Stomach (tissue), 8 donors: ENCODE measurements at regions not wholly inside any gene's neighbourhood (a gene's known extent, or its start where the extent isn't known, plus 50 kb on each side); places are given as distances from the start of the nearest gene placed in this dataset.
"Not testable (repeated sequence)": the region's sequence is repeated elsewhere in the genome, so short reads cannot be mapped to it uniquely, and the experiment has no call there.

Experiments used
- DNase-seq, 2 donors: peaks; one replicate each; pipeline versions ENCODE4 v3.0.0 to v3.0.0-alpha.2; 2013 to 2019
- H3K27ac ChIP-seq, 5 donors: fragments of 200-600 bp in 4 of 5; sonication (generic) in 4 of 5; one replicate each; pipeline ENCODE4 v1.5.1; 2013 to 2019; ENCODE audit warnings: mild to moderate bottlenecking in 1 of 5, moderate library complexity in 1 of 5
- H3K27me3 ChIP-seq, 3 donors: fragments of 200-600 bp; sonication (generic); one replicate each; pipeline ENCODE4 v1.5.1; 2017 to 2019; ENCODE audit warnings: mixed run types in 1 of 3
- H3K36me3 ChIP-seq, 4 donors: fragments of 200-600 bp; sonication (generic); 1 replicate in 3 of 4; 2 replicates in 1 of 4; pipeline ENCODE4 v1.5.1; 2016 to 2019
- H3K4me1 ChIP-seq, 4 donors: fragments of 200-600 bp; sonication (generic); one replicate each; pipeline ENCODE4 v1.5.1; 2016 to 2019
- H3K4me3 ChIP-seq, 4 donors: fragments of 200-600 bp; sonication (generic) in 3 of 4; one replicate each; pipeline ENCODE4 v1.5.1; 2016 to 2019; ENCODE audit warnings: mild to moderate bottlenecking in 1 of 4
- H3K9me3 ChIP-seq, 4 donors: fragments of 200-600 bp; sonication (generic); one replicate each; pipeline ENCODE4 v1.5.1; 2016 to 2019
- CTCF ChIP-seq, 7 experiments: fragments of 450-650 bp in 4 of 7; fragments of 200-600 bp in 3 of 7; sonication (generic) in 3 of 7; IDR thresholded peaks; one replicate each; pipeline ENCODE4 v1.5.1; 2016 to 2019; ENCODE audit warnings: antibody characterized with exemption in 7 of 7, control low read depth in 2 of 7, mild to moderate bottlenecking in 1 of 7
- EP300 ChIP-seq: sonication (generic); formaldehyde crosslinking; IDR thresholded peaks from one replicate; pipeline ENCODE4 v1.6.1; 2017; ENCODE audit warnings: antibody characterized with exemption
- POLR2A ChIP-seq, 4 donors: fragments of 450-650 bp; IDR thresholded peaks; one replicate each; pipeline ENCODE4 v1.6.1; 2016; ENCODE audit warnings: antibody characterized with exemption in 4 of 4, control low read depth in 2 of 4, mild to moderate bottlenecking in 1 of 4, moderate library complexity in 1 of 4
- POLR2AphosphoS5 ChIP-seq, 3 donors: sonication (generic); formaldehyde crosslinking; IDR thresholded peaks; one replicate each; pipeline ENCODE4 v1.6.1; 2016; ENCODE audit warnings: antibody characterized with exemption in 3 of 3
- WGBS, 5 donors: extraction: QIAGEN DNeasy Blood & Tissue Kit in 3 of 5; methylation state at CpG; one replicate each; pipeline versions ENCODE4 v1.1.5 to v1.1.7; 2013 to 2018; 5-methylcytosine and 5-hydroxymethylcytosine counted together
- intact Hi-C: fragments of 100-400 bp; cut with DNase I; formaldehyde crosslinking; loops from one replicate; pipeline ENCODE4 v1.15.1; 2023; ENCODE audit warnings: low total_unique reads
- donor health status: healthy with polysubstance abuse.
- donor health status: Bipolar disorder and iron deficiency.
- donor health status: healthy.

GRCh38 chr16:29227751-29228663 lies 178.5 kb downstream of the NPIPB11 start:
- H3K27me3 ChIP-seq, H3K4me3 ChIP-seq, intact Hi-C loops, H3K9me3 ChIP-seq, H3K36me3 ChIP-seq, H3K27ac ChIP-seq: not testable (repeated sequence)
- DNase-seq = peak; percentile 70 to 85
- TF ChIP-seq CTCF (IDR thresholded peaks at IDR 0.05) = peak in 4 of 7 experiments; percentile 21 to 66 (median 36)
- 35 to 64% (median 42%) methylated on average over 5 to 19 of the region's 20 CpGs for WGBS, 5 donors
- H3K4me1 ChIP-seq = peaks cover 0 to 18% (median 11%) of the 10 kb centered on the region in 4 donors

GRCh38 chr16:29226782-29227181 lies 179.7 kb downstream of the NPIPB11 start:
- no peak for DNase-seq
- H3K27me3 ChIP-seq = no peaks in the 10 kb centered on the region
- H3K27ac ChIP-seq = no peak overlapping the region
- TF ChIP-seq CTCF (IDR thresholded peaks at IDR 0.05) (no peak), POLR2A (IDR thresholded peaks at IDR 0.05) (no peak), EP300 (no peak), POLR2AphosphoS5 (IDR thresholded peaks at IDR 0.05) (no peak)
- intact Hi-C loops = no loop called here
- H3K4me1 ChIP-seq = peaks cover 0 to 19% (median 13%) of the 10 kb centered on the region in 4 donors
- H3K9me3 ChIP-seq = no peaks in the 10 kb centered on the region
- no peaks in the 10 kb centered on the region for H3K36me3 ChIP-seq
- no peak overlapping the region for H3K4me3 ChIP-seq
- 0 to 50% (median 14%) methylated on average over 1 to 10 of the region's 13 CpGs; no CpG with 5 or more reads in 2 of the 5 donors for WGBS, 5 donors

GRCh38 chr16:29224675-29225074 lies 181.8 kb downstream of the NPIPB11 start:
- H3K27ac ChIP-seq, intact Hi-C loops, H3K27me3 ChIP-seq, DNase-seq, H3K4me3 ChIP-seq, H3K36me3 ChIP-seq, H3K9me3 ChIP-seq: not testable (repeated sequence)
- WGBS, 5 donors = 74 to 84% (median 76%) methylated on average over 3 to 4 of the region's 4 CpGs
- H3K4me1 ChIP-seq = peaks cover 0 to 16% (median 6%) of the 10 kb centered on the region in 4 donors

GRCh38 chr16:29222615-29223014 lies 183.9 kb downstream of the NPIPB11 start:
- H3K36me3 ChIP-seq, H3K4me3 ChIP-seq, DNase-seq, H3K9me3 ChIP-seq, H3K27me3 ChIP-seq, intact Hi-C loops, H3K27ac ChIP-seq: not testable (repeated sequence)
- H3K4me1 ChIP-seq = peaks cover 0 to 11% (median 2%) of the 10 kb centered on the region in 4 donors
- 86 to 97% (median 94%) methylated on average over 6 of the region's 7 CpGs; no CpG with 5 or more reads in 2 of the 5 donors for WGBS, 5 donors

GRCh38 chr16:29222008-29222407 lies 184.5 kb downstream of the NPIPB11 start:
- DNase-seq, H3K36me3 ChIP-seq, H3K4me3 ChIP-seq, H3K9me3 ChIP-seq, H3K27ac ChIP-seq, intact Hi-C loops, H3K27me3 ChIP-seq: not testable (repeated sequence)
- H3K4me1 ChIP-seq = peaks cover 0 to 11% (median 2%) of the 10 kb centered on the region in 4 donors
- 86 to 95% (median 89%) methylated on average over 7 to 8 of the region's 8 CpGs for WGBS, 5 donors

GRCh38 chr16:29221281-29221955 lies 185.1 kb downstream of the NPIPB11 start:
- peak in 1 of 2 donors; percentile 40 for DNase-seq
- H3K36me3 ChIP-seq, H3K9me3 ChIP-seq, H3K27ac ChIP-seq, H3K27me3 ChIP-seq, H3K4me3 ChIP-seq, intact Hi-C loops: not testable (repeated sequence)
- peaks cover 0 to 11% (median 2%) of the 10 kb centered on the region in 4 donors for H3K4me1 ChIP-seq
- WGBS, 5 donors = 69 to 83% (median 71%) methylated on average over 9 to 10 of the region's 10 CpGs

GRCh38 chr16:29220647-29221191 lies 185.8 kb downstream of the NPIPB11 start:
- Histone ChIP-seq H3K27ac (peak overlapping the region in 3 of 5 donors; percentile 26 to 66 (median 48)), H3K4me1 (peaks cover 0 to 11% (median 2%) of the 10 kb centered on the region in 4 donors)
- H3K4me3 ChIP-seq, H3K9me3 ChIP-seq, intact Hi-C loops, H3K36me3 ChIP-seq, H3K27me3 ChIP-seq: not testable (repeated sequence)
- WGBS, 5 donors = 34 to 61% (median 43%) methylated on average over 23 to 29 of the region's 36 CpGs
- peak in 1 of 2 donors; percentile 76 for DNase-seq

GRCh38 chr16:29219966-29220646 lies 186.4 kb downstream of the NPIPB11 start:
- H3K36me3 ChIP-seq, intact Hi-C loops, H3K4me3 ChIP-seq, DNase-seq, H3K27me3 ChIP-seq, H3K9me3 ChIP-seq: not testable (repeated sequence)
- Histone ChIP-seq H3K27ac (peak overlapping the region in 3 of 5 donors; percentile 26 to 66 (median 48)), H3K4me1 (peaks cover 0 to 11% (median 2%) of the 10 kb centered on the region in 4 donors)
- WGBS, 5 donors = 78 to 85% (median 83%) methylated on average over 9 to 24 of the region's 24 CpGs
